H7 (cell line): ENCODE measurements at regions not wholly inside any gene's neighbourhood (a gene's known extent, or its start where the extent isn't known, plus 50 kb on each side); places are given as distances from the start of the nearest gene placed in this dataset.

ENCODE experiments used
- DNase-seq: peaks from one replicate; pipeline ENCODE4 v3.0.0; 2012
- H3K27me3 ChIP-seq: 2 replicates; pipeline ENCODE4 v1.6.0; 2011; ENCODE audit warnings: mild to moderate bottlenecking, low read length; ENCODE audit not compliant: control insufficient read depth, insufficient read depth
- H3K36me3 ChIP-seq: replicated peaks from 2 replicates; pipeline ENCODE4 v1.5.1; 2011; ENCODE audit warnings: low read length; ENCODE audit not compliant: control insufficient read depth, insufficient read depth
- H3K4me3 ChIP-seq: 2 replicates; pipeline ENCODE4 v1.5.1; 2011; ENCODE audit warnings: low read depth, mild to moderate bottlenecking, control low read depth, low read length, moderate library complexity; ENCODE audit not compliant: insufficient read depth

DNA sequence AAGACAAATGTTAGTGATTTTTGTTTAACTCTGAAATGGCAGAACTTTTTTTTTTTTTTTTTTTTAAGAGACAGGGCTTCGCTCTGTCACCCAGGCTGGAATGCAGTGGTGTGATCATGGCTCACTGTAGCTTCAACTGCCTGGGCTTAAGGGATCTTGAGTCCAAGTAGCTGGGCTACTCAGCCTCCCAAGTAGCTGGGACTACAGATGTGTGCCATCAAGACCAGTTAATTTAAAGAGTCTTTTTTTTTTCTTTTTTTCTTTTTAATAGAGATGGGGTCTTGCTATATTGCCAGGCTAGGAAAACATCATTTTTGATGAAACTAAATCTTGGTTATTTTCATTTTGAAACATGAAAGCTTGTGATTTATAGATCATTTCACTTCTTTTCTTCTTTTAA, 91.6 kb upstream of the PTCH1 start:
- Histone ChIP-seq H3K36me3 (no peaks in the 10 kb centered on the region), H3K4me3 (no peak overlapping the region), H3K27me3 (no peaks in the 10 kb centered on the region)
- DNase-seq: no peak

DNA sequence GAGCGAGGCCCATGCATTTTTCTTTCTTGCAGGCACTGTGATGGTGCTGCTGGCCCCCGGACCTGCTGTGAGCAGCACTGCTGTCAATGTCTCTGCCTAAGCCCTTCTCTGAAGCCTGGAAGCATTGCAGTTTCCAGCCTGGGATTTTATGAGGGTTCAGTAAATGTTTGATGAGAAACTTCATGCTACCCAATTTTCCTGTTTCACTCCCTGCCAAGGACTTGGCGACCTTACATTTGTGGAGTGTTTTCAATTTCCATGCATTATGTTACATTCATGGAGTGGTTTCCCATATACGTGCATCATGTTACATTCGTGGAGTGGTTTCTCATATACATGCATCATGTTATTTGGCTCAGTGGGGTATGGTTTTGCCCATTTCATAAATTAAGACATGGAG, 90.7 kb upstream of the PTCH1 start:
- DNase-seq: no peak
- Histone ChIP-seq H3K27me3 (no peaks in the 10 kb centered on the region), H3K36me3 (no peaks in the 10 kb centered on the region), H3K4me3 (no peak overlapping the region)

DNA sequence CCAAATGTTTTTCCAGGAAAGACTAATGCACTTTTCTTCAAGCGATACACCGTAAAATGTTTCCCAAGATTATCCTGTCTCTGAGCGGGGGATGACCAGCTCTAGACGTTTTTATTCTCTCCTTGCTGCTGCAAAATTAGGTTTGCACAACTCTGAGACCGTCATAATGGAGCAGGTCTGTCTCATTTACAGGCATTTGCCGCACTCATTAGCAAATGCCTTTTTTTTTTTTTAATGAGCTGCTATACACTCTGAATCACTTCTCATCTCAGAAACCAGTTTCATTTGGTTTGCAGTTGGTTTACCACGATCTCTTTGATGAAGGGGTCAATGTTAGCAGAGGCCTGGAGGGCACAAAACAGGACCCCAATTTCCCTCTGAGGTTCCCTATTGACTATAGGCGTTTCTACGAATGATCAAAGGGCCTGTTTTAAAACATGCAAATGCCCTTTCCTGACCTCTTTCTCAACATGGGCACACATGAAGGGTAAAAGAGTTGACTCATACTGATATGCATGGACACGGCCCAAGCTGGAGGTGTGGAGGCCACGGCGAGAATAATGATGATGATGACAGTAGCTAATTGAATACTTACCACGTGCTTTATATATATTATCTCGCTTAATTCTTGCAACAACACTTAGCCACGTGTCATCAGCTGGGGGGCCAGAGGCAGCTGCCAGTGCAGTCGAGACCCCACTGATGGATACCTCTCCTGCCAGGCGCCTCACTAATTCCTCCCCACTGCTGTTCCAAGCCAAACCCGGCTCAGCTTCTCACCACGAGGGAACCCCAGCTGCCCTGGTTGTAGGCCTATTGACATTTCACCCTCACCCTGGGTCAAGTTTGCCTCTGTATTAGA, 89.9 kb upstream of the PTCH1 start:
- H3K36me3 ChIP-seq: no peaks in the 10 kb centered on the region
- H3K4me3 ChIP-seq: no peak overlapping the region
- no peaks in the 10 kb centered on the region for H3K27me3 ChIP-seq
- DNase-seq: no peak

DNA sequence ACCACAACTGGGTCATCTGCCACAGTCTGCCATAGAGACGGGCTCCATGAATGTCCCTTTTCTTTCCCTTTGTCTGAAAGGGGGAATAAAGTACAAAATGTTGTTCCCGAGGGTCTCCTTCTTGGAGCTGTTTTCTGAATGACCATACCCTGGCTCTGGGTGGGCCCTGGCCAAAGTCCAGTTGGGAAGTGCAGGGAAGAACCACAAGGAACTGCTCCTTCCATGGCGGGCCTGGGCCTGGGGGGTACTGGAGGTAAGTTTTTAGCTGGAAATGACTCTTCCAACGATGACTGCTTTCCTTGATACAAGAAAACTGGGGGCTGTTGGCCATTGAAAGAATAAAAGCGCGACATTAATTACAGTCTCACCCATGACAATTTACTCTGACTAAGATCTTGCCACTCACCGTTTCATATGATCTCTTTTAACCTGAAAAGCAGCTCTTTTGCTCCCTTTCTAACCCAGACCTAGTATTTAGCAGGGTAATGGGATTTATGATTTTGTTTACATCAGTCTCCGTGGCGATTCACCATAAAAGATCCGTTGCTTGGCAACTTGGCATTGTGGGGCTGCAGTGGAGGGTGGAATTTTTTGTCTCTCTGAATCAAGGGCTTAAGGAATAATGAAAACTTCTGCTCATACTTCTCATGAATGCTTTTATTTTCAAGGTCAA, 89.2 kb upstream of the PTCH1 start:
- DNase-seq: no peak
- Histone ChIP-seq H3K27me3 (no peaks in the 10 kb centered on the region), H3K36me3 (no peaks in the 10 kb centered on the region), H3K4me3 (no peak overlapping the region)

DNA sequence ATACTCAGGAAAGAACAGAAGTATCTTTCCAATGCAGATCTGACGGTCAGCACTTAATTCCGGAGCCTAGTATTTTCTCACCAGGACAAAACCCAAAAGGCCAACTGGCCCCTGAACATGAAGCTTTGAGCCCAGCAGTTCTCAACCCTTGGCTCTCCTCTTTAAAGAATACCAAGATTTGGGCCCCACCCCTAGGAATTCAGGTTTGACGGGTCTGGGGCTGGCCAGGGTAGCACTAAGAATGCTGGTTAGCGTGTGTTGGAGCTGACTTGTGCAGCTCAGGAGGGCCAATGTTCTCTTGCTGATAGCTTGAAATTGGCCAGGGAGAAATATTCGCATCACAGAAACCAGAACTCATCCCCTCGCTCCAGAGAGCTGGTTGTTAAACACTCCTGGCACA, 88.3 kb upstream of the PTCH1 start:
- no peaks in the 10 kb centered on the region for H3K27me3 ChIP-seq
- H3K36me3 ChIP-seq: no peaks in the 10 kb centered on the region
- no peak overlapping the region for H3K4me3 ChIP-seq
- DNase-seq: peak; percentile 80

DNA sequence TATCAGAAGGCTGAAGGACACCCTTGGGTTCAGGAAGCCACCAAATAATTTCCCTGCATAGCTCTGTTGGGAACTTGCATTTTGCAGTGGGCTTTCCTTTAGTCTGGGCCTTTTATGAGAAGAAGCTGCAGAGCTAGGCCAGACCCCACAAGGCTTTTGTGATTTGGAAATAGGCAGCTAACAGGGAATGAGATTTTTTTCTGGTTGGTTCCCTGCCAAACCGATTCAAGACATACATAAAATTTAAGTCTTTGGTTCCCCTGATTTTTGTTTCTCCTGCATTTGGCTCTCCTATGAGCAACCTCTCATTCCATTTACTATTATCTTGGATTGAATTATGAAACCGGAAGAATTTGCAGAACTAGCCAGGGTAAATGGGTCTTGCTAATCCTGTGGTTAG, 81.5 kb upstream of the PTCH1 start:
- H3K27me3 ChIP-seq: no peaks in the 10 kb centered on the region
- no peaks in the 10 kb centered on the region for H3K36me3 ChIP-seq
- no peak overlapping the region for H3K4me3 ChIP-seq
- DNase-seq: no peak

DNA sequence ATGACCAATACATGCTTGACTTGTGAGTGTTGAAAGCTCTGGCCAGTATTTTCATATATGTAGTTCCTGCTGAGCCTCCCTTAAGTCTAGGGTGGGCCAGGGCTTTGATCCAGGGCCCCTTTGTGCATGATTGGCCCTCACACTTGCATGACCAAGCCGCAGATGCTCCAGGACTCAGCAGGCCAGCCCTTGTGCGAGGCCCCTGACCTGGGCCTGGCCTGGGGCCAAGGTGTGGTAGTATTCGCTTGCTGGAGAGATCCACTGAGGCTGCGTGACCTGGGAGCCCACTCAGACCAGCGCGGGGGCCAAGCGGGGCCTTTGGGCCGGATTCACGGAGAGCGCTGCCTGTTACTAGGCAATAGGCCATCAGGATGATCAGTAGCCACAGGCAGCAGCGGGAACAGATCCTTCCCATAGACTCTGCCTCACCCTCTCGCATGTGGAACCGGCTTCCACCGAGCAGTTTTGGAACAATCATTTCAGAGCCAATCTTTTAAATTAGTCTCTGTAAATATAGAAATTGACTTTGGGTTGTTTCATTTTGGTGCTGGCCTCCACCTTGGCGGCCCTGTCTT, 79.0 kb upstream of the PTCH1 start:
- H3K4me3 ChIP-seq: no peak overlapping the region
- H3K27me3 ChIP-seq: no peaks in the 10 kb centered on the region
- H3K36me3 ChIP-seq: no peaks in the 10 kb centered on the region
- DNase-seq: no peak

DNA sequence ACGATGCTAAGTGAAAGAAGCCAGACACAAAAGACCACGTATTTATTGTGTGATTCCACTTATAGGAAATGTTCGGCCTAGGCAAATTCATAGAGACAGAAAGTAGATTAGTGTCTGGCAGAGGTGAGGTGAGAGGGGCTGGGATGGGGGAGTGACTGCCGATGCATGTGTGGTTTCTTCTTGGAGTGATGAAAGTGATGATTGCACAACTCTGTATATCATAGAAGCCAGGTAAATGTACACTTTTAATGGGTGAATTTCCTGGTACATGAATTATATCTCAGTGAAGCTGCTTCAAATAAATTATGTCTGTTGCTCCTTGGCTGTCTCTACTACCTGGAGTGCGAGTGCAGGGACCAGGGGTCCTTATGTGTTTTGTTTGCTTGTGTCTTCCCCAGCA, 76.2 kb upstream of the PTCH1 start:
- DNase-seq: no peak
- Histone ChIP-seq H3K27me3 (no peaks in the 10 kb centered on the region), H3K4me3 (no peak overlapping the region), H3K36me3 (no peaks in the 10 kb centered on the region)

DNA sequence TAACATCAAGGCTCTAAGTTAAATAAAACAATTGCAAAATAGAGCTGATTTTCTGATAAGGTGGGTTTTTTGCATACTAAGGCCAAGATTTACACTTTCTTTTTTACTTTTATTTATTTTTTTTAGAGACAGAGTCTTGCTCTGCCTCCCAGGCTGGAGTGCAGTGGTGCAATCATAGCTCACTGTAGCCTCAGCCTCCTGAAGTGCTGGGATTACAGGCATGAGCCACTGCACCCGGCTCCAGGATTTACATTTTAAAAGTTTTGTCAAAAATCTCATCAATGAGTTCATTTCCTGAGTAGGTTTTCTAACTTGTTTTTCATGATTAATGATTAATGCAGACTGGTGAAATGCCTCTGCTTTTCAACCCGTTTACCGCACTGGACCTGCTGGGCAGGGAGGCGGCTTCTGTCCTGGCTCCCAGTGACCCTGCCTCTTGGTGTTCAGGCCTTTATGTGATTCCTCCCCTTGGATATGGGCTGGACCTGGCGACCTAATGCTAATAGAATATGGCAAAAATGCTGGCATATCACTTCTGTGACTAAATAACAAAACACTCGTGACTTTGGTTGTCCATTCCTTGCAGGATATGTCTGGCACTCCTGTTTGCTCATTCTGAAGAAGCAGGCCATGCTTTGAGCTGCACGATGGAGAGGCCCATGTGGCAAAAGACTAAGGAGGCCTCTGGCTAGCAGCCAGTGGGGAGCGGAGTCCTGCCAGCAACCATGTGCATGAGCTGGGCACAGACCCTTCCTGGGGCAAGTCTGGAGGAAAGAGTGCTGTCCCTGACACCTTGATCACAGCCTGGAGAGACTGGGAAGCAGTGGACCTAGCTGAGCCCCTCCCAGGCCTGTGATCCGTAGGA, 72.2 kb upstream of the PTCH1 start:
- Histone ChIP-seq H3K36me3 (no peaks in the 10 kb centered on the region), H3K27me3 (no peaks in the 10 kb centered on the region)
- DNase-seq: no peak

DNA sequence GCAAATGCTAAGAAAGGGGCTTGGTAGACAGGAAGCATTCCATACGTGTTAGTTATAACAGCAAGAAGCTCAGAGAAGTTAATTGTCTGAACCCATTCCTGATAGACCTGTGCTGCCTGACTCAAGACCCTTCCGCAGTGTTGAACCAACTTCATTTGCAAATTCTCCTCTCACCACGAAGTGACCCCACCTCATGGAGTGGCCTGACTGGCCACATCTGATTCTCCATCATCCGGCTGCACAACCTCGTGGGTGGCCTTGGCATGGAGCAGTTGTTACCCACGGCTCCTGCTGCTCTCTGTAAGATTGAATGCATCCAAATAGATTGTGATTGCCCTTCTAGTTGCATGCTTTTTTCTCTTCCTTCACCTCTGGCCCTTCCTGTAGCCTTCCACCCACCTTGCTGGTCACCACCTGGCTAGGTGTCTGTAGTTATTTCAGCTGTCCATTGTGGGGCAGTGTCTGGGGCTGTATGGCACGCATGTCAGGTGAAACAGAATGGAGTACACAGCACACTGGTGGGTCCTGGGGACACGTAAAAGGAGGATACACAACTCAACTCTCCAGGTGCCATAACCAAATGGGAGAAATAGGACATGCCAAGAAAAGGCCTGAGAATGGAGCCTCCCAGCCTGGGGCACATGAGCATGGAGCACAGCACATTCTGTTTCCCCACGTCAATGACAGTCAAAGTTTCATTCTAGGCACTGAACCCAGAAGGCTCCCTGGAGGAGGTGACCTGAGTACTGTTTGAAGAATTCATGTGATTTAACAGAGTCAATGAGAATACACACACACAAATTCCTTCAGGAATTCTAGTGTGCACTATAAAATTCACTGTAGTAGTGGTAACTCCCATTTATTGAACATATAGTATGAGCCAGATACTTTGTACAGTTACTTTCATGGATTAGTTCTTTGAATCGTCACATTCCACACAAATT, 70.5 kb upstream of the PTCH1 start:
- H3K27me3 ChIP-seq: no peaks in the 10 kb centered on the region
- H3K4me3 ChIP-seq: no peak overlapping the region
- no peak for DNase-seq
- H3K36me3 ChIP-seq: no peaks in the 10 kb centered on the region

More for the DNA sequence above, 72.2 kb upstream of the PTCH1 start:
- H3K4me3 ChIP-seq: no peak overlapping the region

DNA sequence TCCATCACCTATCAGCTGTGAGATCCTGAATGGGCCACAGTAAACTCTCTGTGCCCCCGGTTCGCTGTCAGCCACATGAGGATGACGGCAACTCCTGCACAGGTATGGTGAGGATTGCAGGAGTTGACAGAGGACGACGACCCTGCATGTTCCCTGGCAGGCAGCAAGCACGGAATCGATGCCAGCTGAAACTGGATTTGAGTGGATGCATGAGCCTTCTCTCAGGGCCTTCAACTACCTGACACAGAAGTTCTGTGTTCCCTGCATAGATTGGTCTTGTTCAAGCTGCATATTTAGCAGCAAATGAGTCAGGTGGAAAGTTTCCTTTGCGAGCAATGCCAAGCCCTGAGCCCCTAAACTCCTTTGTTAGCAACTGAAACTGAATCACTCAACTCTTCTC, 69.6 kb upstream of the PTCH1 start:
- Histone ChIP-seq H3K36me3 (no peaks in the 10 kb centered on the region), H3K27me3 (no peaks in the 10 kb centered on the region), H3K4me3 (no peak overlapping the region)
- DNase-seq: no peak

DNA sequence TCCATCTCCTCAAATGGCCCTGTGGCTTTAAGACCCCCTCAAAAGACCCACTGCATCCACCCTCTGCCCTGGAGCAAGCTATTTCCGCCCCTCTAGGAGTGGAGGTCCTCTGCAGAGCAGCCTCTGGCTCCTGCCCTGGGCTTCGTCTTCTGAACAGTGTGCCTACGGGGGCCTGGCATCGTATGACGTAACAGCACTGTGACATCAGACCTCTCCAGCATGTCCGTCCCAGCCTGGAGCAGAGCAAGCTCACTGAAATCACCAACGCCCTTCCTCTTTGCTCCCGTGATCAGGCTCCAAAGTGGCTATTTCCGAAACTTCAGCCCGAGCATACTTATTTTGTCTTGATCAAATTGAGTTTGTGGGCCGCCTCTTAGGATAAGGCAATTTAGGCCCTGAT, 69.1 kb upstream of the PTCH1 start:
- H3K4me3 ChIP-seq: no peak overlapping the region
- DNase-seq: no peak
- H3K27me3 ChIP-seq: no peaks in the 10 kb centered on the region
- H3K36me3 ChIP-seq: no peaks in the 10 kb centered on the region

DNA sequence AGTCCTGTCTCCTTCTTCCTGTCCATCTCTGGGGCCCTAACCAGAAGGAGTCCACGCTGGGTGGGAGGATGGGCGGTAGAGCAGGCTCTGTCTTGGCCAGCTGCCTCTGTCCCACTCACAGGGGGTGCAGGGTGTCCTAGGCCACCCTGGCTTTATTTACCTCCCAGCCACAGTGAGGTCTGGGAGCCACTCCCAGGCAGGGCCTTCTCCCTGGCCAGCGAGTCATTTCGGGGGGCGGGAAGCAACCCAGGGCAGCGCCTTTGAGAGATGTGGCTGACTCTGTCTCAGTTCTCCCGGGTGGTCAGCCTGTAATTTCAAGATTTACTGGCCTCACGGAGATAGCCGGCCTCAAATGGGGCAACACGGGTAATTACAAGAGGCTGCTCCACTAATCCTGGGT, 67.4 kb upstream of the PTCH1 start:
- DNase-seq: no peak
- H3K27me3 ChIP-seq: no peaks in the 10 kb centered on the region
- H3K36me3 ChIP-seq: no peaks in the 10 kb centered on the region
- no peak overlapping the region for H3K4me3 ChIP-seq

DNA sequence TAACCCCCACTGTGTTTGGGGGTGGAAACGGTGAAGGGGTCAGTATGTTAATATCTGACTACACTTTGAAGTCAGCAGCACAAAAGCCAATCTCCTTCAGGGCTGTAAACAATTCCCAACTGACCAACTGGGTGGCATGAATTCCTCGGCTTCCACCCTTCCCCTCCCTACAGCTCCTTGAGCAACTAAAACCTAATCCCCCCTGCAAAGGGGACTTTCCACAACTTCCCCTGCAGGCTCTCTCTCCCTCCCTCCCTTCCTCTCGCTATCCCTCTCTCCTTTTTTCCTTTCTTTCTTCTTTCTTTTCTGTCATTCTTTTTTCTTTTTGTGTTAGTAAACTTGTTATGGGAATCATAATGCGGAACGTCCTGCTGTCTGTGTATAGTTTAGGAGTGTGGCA, 65.1 kb upstream of the PTCH1 start:
- Histone ChIP-seq H3K4me3 (no peak overlapping the region), H3K27me3 (no peaks in the 10 kb centered on the region), H3K36me3 (no peaks in the 10 kb centered on the region)
- DNase-seq: peak; percentile 86
